Osteoblast (primary cell): ENCODE measurements at regions not wholly inside any gene's neighbourhood (a gene's known extent, or its start where the extent isn't known, plus 50 kb on each side); places are given as distances from the start of the nearest gene placed in this dataset.

ENCODE experiments used
- DNase-seq: peaks from one replicate; pipeline ENCODE4 v3.0.0; 2011; ENCODE audit warnings: low spot score, mixed read lengths; ENCODE audit not compliant: insufficient read length; ENCODE audit errors: missing footprints
- H2AFZ ChIP-seq: 2 replicates; pipeline ENCODE4 v1.6.0; 2011; ENCODE audit warnings: mild to moderate bottlenecking, low read length
- H3K27ac ChIP-seq: 2 replicates; pipeline ENCODE4 v1.5.1; 2011; ENCODE audit warnings: mild to moderate bottlenecking, low read depth, low read length, moderate library complexity
- H3K27me3 ChIP-seq: 2 replicates; pipeline ENCODE4 v1.6.0; 2012; ENCODE audit warnings: mild to moderate bottlenecking, control low read depth, inconsistent platforms, low read length, moderate library complexity; ENCODE audit not compliant: insufficient read depth
- H3K36me3 ChIP-seq: 2 replicates; pipeline ENCODE4 v1.5.1; 2011; ENCODE audit warnings: mild to moderate bottlenecking, low read length, control low read depth, moderate library complexity; ENCODE audit not compliant: insufficient read depth
- H3K4me1 ChIP-seq: 2 replicates; pipeline ENCODE4 v1.5.1; 2011; ENCODE audit warnings: mild to moderate bottlenecking, low read length, control low read depth, moderate library complexity; ENCODE audit not compliant: insufficient read depth
- H3K4me2 ChIP-seq: 2 replicates; pipeline ENCODE4 v1.6.0; 2011; ENCODE audit warnings: mild to moderate bottlenecking, low read length; ENCODE audit not compliant: insufficient read depth
- H3K4me3 ChIP-seq: fragments of 200-600 bp; sonication (generic); 3 replicates; pipeline ENCODE4 v1.5.1; 2012; ENCODE audit warnings: mild to moderate bottlenecking, low read length, inconsistent platforms; ENCODE audit not compliant: insufficient read depth
- H3K79me2 ChIP-seq: 2 replicates; pipeline ENCODE4 v1.6.0; 2012; ENCODE audit warnings: mild to moderate bottlenecking, low read length, control low read depth, inconsistent platforms; ENCODE audit not compliant: insufficient read depth
- H3K9me3 ChIP-seq: 2 replicates; pipeline ENCODE4 v1.5.1; 2011; ENCODE audit warnings: low read depth, low read length, control low read depth
- H4K20me1 ChIP-seq: 2 replicates; pipeline ENCODE4 v1.6.0; 2012; ENCODE audit warnings: mild to moderate bottlenecking, low read length, control low read depth; ENCODE audit not compliant: insufficient read depth
- CTCF ChIP-seq: IDR thresholded peaks from 2 replicates; pipeline ENCODE4 v1.5.1; 2011; ENCODE audit warnings: mild to moderate bottlenecking, low read depth, low read length, moderate library complexity; ENCODE audit errors: extremely low read depth

- no peak for DNase-seq
- H3K36me3 ChIP-seq = no peaks in the 10 kb centered on the region
These were observed 138.0 kb upstream of the DNAH14 start for GRCh38 chr1:224791362-224791941.

GRCh38 chr1:224795591-224795990, 133.9 kb upstream of the DNAH14 start:
- no peak overlapping the region for H3K27ac ChIP-seq
- no peak for DNase-seq
- no peaks in the 10 kb centered on the region for H3K4me1 ChIP-seq
- no peaks in the 10 kb centered on the region for H3K9me3 ChIP-seq
- no peak overlapping the region for H2AFZ ChIP-seq
- H3K4me3 ChIP-seq = no peak overlapping the region
- H4K20me1 ChIP-seq = no peaks in the 10 kb centered on the region
- no peaks in the 10 kb centered on the region for H3K36me3 ChIP-seq
- no peak overlapping the region for H3K4me2 ChIP-seq
- no peaks in the 10 kb centered on the region for H3K27me3 ChIP-seq
- H3K79me2 ChIP-seq = no peaks in the 10 kb centered on the region
- TF ChIP-seq CTCF = no peak

More at GRCh38 chr1:224791362-224791941, 138.0 kb upstream of the DNAH14 start:
- Histone ChIP-seq H3K9me3 (no peaks in the 10 kb centered on the region), H3K4me1 (no peaks in the 10 kb centered on the region), H4K20me1 (no peaks in the 10 kb centered on the region), H3K27me3 (no peaks in the 10 kb centered on the region), H3K79me2 (no peaks in the 10 kb centered on the region), H3K27ac (no peak overlapping the region), H3K4me2 (no peak overlapping the region), H2AFZ (no peak overlapping the region), H3K4me3 (no peak overlapping the region)
- no peak for TF ChIP-seq CTCF

- no peak for DNase-seq
These were observed 130.4 kb upstream of the DNAH14 start for GRCh38 chr1:224799083-224799482.

More at GRCh38 chr1:224799083-224799482, 130.4 kb upstream of the DNAH14 start:
- no peaks in the 10 kb centered on the region for H3K4me1 ChIP-seq
- H3K79me2 ChIP-seq = no peaks in the 10 kb centered on the region
- no peak overlapping the region for H3K27ac ChIP-seq
- H4K20me1 ChIP-seq = no peaks in the 10 kb centered on the region
- no peaks in the 10 kb centered on the region for H3K27me3 ChIP-seq
- H3K4me3 ChIP-seq = no peak overlapping the region
- no peaks in the 10 kb centered on the region for H3K9me3 ChIP-seq
- no peak overlapping the region for H3K4me2 ChIP-seq
- no peaks in the 10 kb centered on the region for H3K36me3 ChIP-seq
- TF ChIP-seq CTCF = no peak
- H2AFZ ChIP-seq = no peak overlapping the region
